Body of pancreas (tissue), 4 donors: ENCODE measurements at regions not wholly inside any gene's neighbourhood (a gene's known extent, or its start where the extent isn't known, plus 50 kb on each side); places are given as distances from the start of the nearest gene placed in this dataset.

ENCODE experiments used
- CTCF ChIP-seq, 7 experiments: fragments of 450-650 bp in 4 of 7; fragments of 200-600 bp in 3 of 7; sonication (generic) in 3 of 7; IDR thresholded peaks; one replicate each; pipeline ENCODE4 v1.5.1; 2016 to 2019; ENCODE audit warnings: antibody characterized with exemption in 7 of 7
- POLR2A ChIP-seq, 3 donors: fragments of 450-650 bp; IDR thresholded peaks; one replicate each; pipeline ENCODE4 v1.6.1; 2016; ENCODE audit warnings: antibody characterized with exemption in 3 of 3, mild to moderate bottlenecking in 2 of 3

DNA sequence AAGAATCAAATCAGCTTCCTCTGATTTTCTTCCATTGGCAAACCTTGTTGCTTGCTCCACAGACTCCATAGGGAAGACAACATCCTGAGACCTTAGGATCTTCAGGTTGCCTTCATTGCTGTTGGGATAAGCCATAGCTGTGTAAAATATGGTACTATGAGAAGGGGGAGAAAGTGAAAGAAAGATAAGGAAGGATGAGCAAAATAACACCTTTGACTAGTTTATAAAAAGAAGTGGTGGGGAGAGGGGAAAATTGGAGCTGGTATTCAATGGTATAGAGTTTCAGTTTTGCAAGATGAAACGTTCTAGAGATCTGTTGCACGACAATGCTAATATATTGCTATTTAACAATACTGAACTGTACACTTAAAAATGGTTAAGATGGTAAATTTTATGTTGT, 180.4 kb upstream of the PHYHIPL start:
- TF ChIP-seq CTCF (IDR thresholded peaks at IDR 0.05), result no peak
- no peak for TF ChIP-seq POLR2A (IDR thresholded peaks at IDR 0.05)
